B cell (primary cell): ENCODE measurements at regions not wholly inside any gene's neighbourhood (a gene's known extent, or its start where the extent isn't known, plus 50 kb on each side); places are given as distances from the start of the nearest gene placed in this dataset.

Experiments
- ATAC-seq: fragments of 200-7000 bp; cut with Tn5 transposase; one replicate; pipeline ENCODE4 v1.10.0; 2021; ENCODE audit warnings: low read depth, mild to moderate bottlenecking, moderate number of reproducible peaks, moderate library complexity
- CTCF ChIA-PET: fragments of 350-600 bp; sonication (Branson Sonifier 250); formaldehyde crosslinking; loops from one replicate; lab custom pipeline; 2021; ENCODE audit warnings: antibody characterized with exemption, inconsistent platforms; lab: Charles Lee
- POLR2A ChIA-PET: fragments of 350-600 bp; sonication (Branson Sonifier 250); formaldehyde crosslinking; loops from one replicate; lab custom pipeline; 2021; ENCODE audit warnings: antibody characterized with exemption; lab: Charles Lee
- DNase-seq: peaks from one replicate; pipeline ENCODE4 v3.0.0; 2013
- H2AFZ ChIP-seq: 2 replicates; pipeline ENCODE4 v1.6.1; 2012; ENCODE audit warnings: mild to moderate bottlenecking, low read depth, low read length; ENCODE audit not compliant: insufficient read depth, poor library complexity, severe bottlenecking
- H3K27ac ChIP-seq, 2 donors: 1 replicate in 1 of 2; 2 replicates in 1 of 2; pipeline ENCODE4 v1.5.1; 2012 to 2013; ENCODE audit warnings: low read length in 2 of 2, mild to moderate bottlenecking in 2 of 2, moderate library complexity in 1 of 2
- H3K27me3 ChIP-seq, 4 experiments: fragments of 200-600 bp in 1 of 4; sonication (generic) in 1 of 4; replicated peaks in 1 of 4; 1 replicate in 2 of 4; 2 replicates in 2 of 4; pipeline versions ENCODE4 v1.6.1 to v1.7.0; 2013 to 2016; ENCODE audit warnings: low read length in 3 of 4, mild to moderate bottlenecking in 2 of 4, mixed read lengths in 1 of 4, moderate library complexity in 1 of 4; ENCODE audit not compliant: insufficient read depth in 4 of 4, control insufficient read depth in 3 of 4; ENCODE audit errors: control extremely low read depth in 1 of 4
- H3K36me3 ChIP-seq, 2 experiments: replicated peaks in 1 of 2; 1 replicate in 1 of 2; 2 replicates in 1 of 2; pipeline versions ENCODE4 v1.6.1 to v1.7.1; 2013; ENCODE audit warnings: low read length in 1 of 2; ENCODE audit not compliant: insufficient read depth in 2 of 2, control insufficient read depth in 1 of 2; ENCODE audit errors: control extremely low read depth in 1 of 2, extremely low read depth in 1 of 2
- H3K4me1 ChIP-seq, 2 donors: fragments of 200-600 bp in 1 of 2; sonication (generic) in 1 of 2; 1 replicate in 1 of 2; 2 replicates in 1 of 2; pipeline versions ENCODE4 v1.5.1 to v1.6.1; 2013 to 2017; ENCODE audit warnings: low read length in 2 of 2; ENCODE audit not compliant: control insufficient read depth in 2 of 2, insufficient read depth in 2 of 2
- H3K4me2 ChIP-seq: replicated peaks from 2 replicates; pipeline ENCODE3; 2012; ENCODE audit warnings: mild to moderate bottlenecking, low read depth, low read length; ENCODE audit not compliant: poor library complexity, severe bottlenecking
- H3K4me3 ChIP-seq, 5 experiments: fragments of 200-600 bp in 1 of 5; sonication (generic) in 1 of 5; 1 replicate in 3 of 5; 2 replicates in 2 of 5; pipeline versions ENCODE4 v1.5.1 to v1.7.0; 2011 to 2016; ENCODE audit warnings: low read length in 4 of 5, mild to moderate bottlenecking in 4 of 5, low read depth in 2 of 5, control low read depth in 1 of 5, moderate library complexity in 1 of 5; ENCODE audit not compliant: insufficient read depth in 1 of 5; ENCODE audit errors: control extremely low read depth in 1 of 5, extremely low read depth in 1 of 5
- H3K79me2 ChIP-seq: fragments of 200-600 bp; sonication (generic); one replicate; pipeline ENCODE4 v1.6.0; 2016; ENCODE audit warnings: low read length; ENCODE audit not compliant: control insufficient read depth, insufficient read depth
- H3K9ac ChIP-seq: fragments of 200-600 bp; sonication (generic); 2 replicates; pipeline ENCODE4 v1.6.1; 2017; ENCODE audit warnings: mild to moderate bottlenecking, low read length, moderate library complexity
- H3K9me3 ChIP-seq, 3 donors: one replicate each; pipeline versions ENCODE4 v1.6.1 to v1.7.1; 2013; ENCODE audit warnings: low read length in 2 of 3; ENCODE audit not compliant: control insufficient read depth in 2 of 3, insufficient read depth in 1 of 3; ENCODE audit errors: control extremely low read depth in 1 of 3
- H4K20me1 ChIP-seq: 2 replicates; pipeline ENCODE4 v1.6.0; 2012; ENCODE audit warnings: mild to moderate bottlenecking, low read length; ENCODE audit not compliant: insufficient read depth, control insufficient read depth, poor library complexity, severe bottlenecking
- H3K27ac Mint-ChIP-seq: one replicate; pipeline ENCODE4 v1.8.0; 2021; ENCODE audit warnings: mixed read lengths
- H3K27me3 Mint-ChIP-seq: one replicate; pipeline ENCODE4 v1.8.0; 2021; ENCODE audit warnings: mixed read lengths
- H3K4me1 Mint-ChIP-seq: one replicate; pipeline ENCODE4 v1.8.0; 2021; ENCODE audit warnings: mixed read lengths
- H3K4me3 Mint-ChIP-seq: one replicate; pipeline ENCODE4 v1.8.0; 2021; ENCODE audit warnings: mixed read lengths
- H3K9me3 Mint-ChIP-seq: one replicate; pipeline ENCODE4 v1.8.0; 2022; ENCODE audit warnings: mixed read lengths; ENCODE audit not compliant: insufficient read depth
- CTCF ChIP-seq: fragments of 200-600 bp; IDR thresholded peaks from one replicate; pipeline ENCODE4 v1.8.0; 2022; ENCODE audit warnings: antibody characterized with exemption, mild to moderate bottlenecking
- WGBS: methylation state at CpG from one replicate; pipeline ENCODE4 v1.1.5; 2013; ENCODE audit warnings: missing lambda C conversion rate; ENCODE audit not compliant: insufficient coverage; 5-methylcytosine and 5-hydroxymethylcytosine counted together
- intact Hi-C: fragments of 100-400 bp; cut with micrococcal nuclease; formaldehyde crosslinking; loops from one replicate; pipeline ENCODE4 v1.10.0; 2022

DNA sequence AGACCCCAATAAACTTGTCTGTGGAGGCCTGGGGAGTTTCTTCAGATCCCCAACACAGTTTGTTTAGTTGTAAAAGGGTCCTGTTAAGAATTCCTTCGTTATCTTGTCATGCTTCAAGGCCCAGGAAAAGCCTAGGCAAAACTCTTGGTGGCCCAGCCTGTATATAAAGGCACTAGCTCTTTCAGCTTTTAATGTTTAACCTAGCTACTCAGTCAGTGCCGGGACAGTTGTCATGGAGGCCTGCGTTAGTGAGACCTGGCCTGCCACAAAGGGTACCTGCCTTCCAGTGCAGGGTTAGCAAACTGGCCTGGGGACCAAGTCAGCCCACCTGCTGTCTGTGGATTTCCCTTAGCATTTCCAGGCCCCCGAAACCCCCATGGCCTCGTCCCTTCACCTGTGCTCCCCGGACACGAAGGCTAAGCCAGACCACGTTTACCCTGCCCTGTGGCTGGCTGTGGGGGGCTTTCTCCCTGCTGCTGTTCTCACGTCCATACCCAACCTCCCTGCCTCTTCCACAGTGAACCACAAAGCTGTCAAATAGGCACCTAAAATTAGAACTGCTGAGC lies 96.9 kb upstream of the PPP2R2D start:
- CTCF ChIA-PET = no interaction called here

More for the DNA sequence above, 96.9 kb upstream of the PPP2R2D start:
- no peak overlapping the region for H2AFZ ChIP-seq
- 74% methylated on average over 9 of the region's 9 CpGs for WGBS
- no peak for DNase-seq
- no peak overlapping the region for H3K9ac ChIP-seq
- Mint-ChIP-seq H3K27me3 (peaks cover 9% of the 10 kb centered on the region), H3K4me3 (no peak overlapping the region), H3K9me3 (peaks cover 9% of the 10 kb centered on the region), H3K27ac (no peak overlapping the region), H3K4me1 (no peaks in the 10 kb centered on the region)
- no peak for ATAC-seq
- H3K4me3 ChIP-seq = no peak overlapping the region
- H3K79me2 ChIP-seq = no peaks in the 10 kb centered on the region
- H4K20me1 ChIP-seq = no peaks in the 10 kb centered on the region
- POLR2A ChIA-PET = no interaction called here
- H3K9me3 ChIP-seq = peaks cover 0 to 9% (median 6%) of the 10 kb centered on the region in 3 donors
- no peaks in the 10 kb centered on the region for H3K36me3 ChIP-seq
- no peaks in the 10 kb centered on the region for H3K4me1 ChIP-seq
- H3K4me2 ChIP-seq = no peak overlapping the region
- no peaks in the 10 kb centered on the region for H3K27me3 ChIP-seq
- no peak for TF ChIP-seq CTCF
- H3K27ac ChIP-seq = no peak overlapping the region
- intact Hi-C loops = no loop called here
